HG02885 (cell line): ENCODE measurements at regions not wholly inside any gene's neighbourhood (a gene's known extent, or its start where the extent isn't known, plus 50 kb on each side); places are given as distances from the start of the nearest gene placed in this dataset.
"Not testable (repeated sequence)": the region's sequence is repeated elsewhere in the genome, so short reads cannot be mapped to it uniquely, and the experiment has no call there.

Experiments used
- ATAC-seq: cut with Tn5 transposase; IDR thresholded peaks from one replicate; pipeline ENCODE4 v1.9.1; 2021; ENCODE audit warnings: mild to moderate bottlenecking; ENCODE audit not compliant: unreplicated experiment, poor library complexity

- no peak for ATAC-seq
These were observed 229.7 kb upstream of the PITRM1 start for GRCh38 chr10:3402187-3402751.

GRCh38 chr10:3401491-3401938 lies 228.9 kb upstream of the PITRM1 start:
- no peak for ATAC-seq

- ATAC-seq: no peak
These were observed 227.8 kb upstream of the PITRM1 start for GRCh38 chr10:3400348-3400747.

- no peak for ATAC-seq
These were observed 227.2 kb upstream of the PITRM1 start for GRCh38 chr10:3399756-3400155.

GRCh38 chr10:3398825-3399646 lies 226.5 kb upstream of the PITRM1 start:
- no peak for ATAC-seq

- no peak for ATAC-seq
These were observed 225.3 kb upstream of the PITRM1 start for GRCh38 chr10:3397846-3398245.

- ATAC-seq: no peak
These were observed 224.6 kb upstream of the PITRM1 start for GRCh38 chr10:3397231-3397630.

- no peak for ATAC-seq
These were observed 223.5 kb upstream of the PITRM1 start for GRCh38 chr10:3396116-3396515.

- ATAC-seq: no peak
These were observed 222.9 kb upstream of the PITRM1 start for GRCh38 chr10:3395458-3395861.

- no peak for ATAC-seq
These were observed 222.5 kb upstream of the PITRM1 start for GRCh38 chr10:3395041-3395440.

GRCh38 chr10:3393958-3394357 lies 221.4 kb upstream of the PITRM1 start:
- no peak for ATAC-seq

- no peak for ATAC-seq
These were observed 219.1 kb upstream of the PITRM1 start for GRCh38 chr10:3391657-3392056.

- ATAC-seq: no peak
These were observed 216.5 kb upstream of the PITRM1 start for GRCh38 chr10:3389130-3389529.

- no peak for ATAC-seq
These were observed 212.9 kb upstream of the PITRM1 start for GRCh38 chr10:3385487-3385886.

- no peak for ATAC-seq
These were observed 209.5 kb upstream of the PITRM1 start for GRCh38 chr10:3382092-3382491.

GRCh38 chr10:3380406-3381050 lies 207.9 kb upstream of the PITRM1 start:
- ATAC-seq: no peak

- ATAC-seq: no peak
These were observed 204.0 kb upstream of the PITRM1 start for GRCh38 chr10:3376631-3377030.

- ATAC-seq: no peak
These were observed 202.9 kb upstream of the PITRM1 start for GRCh38 chr10:3375505-3375904.

GRCh38 chr10:3374914-3375313 lies 202.3 kb upstream of the PITRM1 start:
- no peak for ATAC-seq

- not testable (repeated sequence) for ATAC-seq
These were observed 200.9 kb upstream of the PITRM1 start for GRCh38 chr10:3373374-3374027.

- no peak for ATAC-seq
These were observed 199.7 kb upstream of the PITRM1 start for GRCh38 chr10:3372281-3372680.
